Amniotic epithelial cell (primary cell): ENCODE measurements at regions not wholly inside any gene's neighbourhood (a gene's known extent, or its start where the extent isn't known, plus 50 kb on each side); places are given as distances from the start of the nearest gene placed in this dataset.
A peak's percentile ranks its signal among the peaks of the same experiment; 100 is the strongest.

Experiments used
- DNase-seq: peaks from one replicate; pipeline ENCODE4 v3.0.0-alpha.2; 2010; ENCODE audit warnings: low read depth

DNA sequence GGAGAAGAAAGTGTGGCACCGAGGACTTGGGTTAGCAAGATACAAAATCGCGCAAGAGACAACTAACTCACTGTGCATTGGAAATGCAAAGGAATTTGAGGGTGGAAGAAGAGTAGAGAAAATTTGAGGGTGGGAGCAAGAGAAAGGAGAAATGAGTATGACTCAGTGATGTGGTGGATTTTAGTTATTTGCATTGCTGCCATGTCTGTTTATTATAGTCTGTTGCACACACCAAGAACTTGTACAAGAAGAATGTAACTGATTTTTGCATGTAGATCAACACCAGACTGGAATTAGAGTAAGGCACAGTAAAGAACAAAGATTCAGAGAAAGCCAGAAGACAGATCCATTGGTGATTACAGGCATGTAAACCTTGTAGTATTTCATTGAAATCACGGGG lies 71.6 kb upstream of the SMIM36 start:
- DNase-seq: peak; percentile 17

DNA sequence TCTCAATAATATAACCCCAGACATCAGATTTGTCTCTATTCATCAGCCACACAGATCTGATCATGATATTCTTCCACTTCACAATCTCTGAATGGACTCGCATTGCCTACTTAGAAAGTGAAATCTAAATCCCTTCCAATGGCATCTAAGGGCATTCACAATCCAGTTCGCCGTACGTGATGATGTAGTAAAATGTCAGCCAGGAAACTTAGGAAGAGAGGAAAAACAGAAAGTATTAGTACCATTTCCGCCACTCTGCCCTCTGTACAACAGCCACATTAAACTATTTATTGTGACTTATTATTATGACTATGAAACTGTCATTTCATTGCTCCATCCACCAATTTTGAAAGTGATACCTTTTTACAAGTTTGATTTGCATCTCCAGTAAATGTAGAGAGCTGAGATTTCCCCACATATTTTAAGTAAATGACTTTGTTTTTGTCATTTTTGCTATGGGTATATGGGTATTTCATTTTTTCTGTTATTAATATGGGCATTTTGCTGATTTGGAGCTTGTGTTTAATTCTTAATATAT lies 69.4 kb upstream of the SMIM36 start:
- no peak for DNase-seq

DNA sequence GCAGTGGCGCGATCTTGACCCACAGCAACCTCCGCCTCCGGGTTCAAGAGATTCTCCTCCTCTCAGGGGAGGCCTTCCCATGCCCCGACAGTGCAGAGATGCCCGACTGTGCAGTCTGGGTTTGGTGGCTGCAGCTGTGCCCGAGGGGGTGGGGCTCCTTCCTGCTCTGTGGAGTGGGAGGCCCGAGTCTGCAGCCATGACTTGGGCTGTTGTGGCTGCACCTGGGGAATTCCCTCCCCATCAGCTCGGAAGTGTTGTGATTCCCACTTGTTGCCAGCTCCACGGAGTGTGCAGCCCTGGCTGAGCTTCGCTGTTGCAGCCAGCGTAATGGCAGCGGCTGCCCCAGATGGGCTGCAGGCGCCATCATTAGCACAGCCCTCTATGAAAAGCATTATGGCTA lies 66.4 kb upstream of the SMIM36 start:
- DNase-seq: no peak

DNA sequence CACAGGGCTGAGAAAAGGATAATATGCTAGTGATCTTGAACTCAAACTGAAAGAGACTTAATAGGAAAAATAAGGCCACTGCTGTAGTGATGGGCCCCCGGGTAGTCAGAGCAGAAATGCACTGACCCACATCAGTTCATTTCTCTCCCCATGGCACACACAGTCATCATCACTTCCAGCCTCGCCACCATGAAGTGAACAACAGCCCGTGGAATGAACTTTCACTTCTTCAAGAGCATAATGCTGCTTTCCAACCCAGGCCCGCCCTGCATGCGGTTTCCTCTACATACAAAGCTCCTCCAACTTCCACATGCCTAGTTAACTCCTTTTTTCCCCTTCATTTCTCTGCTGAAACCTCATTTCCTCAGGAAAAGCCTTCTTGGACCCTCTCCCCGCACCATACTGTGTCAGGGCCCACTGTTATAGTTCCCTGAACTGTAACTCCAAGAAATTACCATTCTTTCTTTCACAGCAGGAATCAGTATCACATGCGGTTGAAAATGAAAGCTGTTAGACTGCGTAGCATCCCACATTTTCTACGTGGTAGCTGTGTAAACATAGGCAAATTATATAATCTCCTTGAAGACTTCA lies 65.8 kb upstream of the SMIM36 start:
- peak; percentile 66 for DNase-seq

DNA sequence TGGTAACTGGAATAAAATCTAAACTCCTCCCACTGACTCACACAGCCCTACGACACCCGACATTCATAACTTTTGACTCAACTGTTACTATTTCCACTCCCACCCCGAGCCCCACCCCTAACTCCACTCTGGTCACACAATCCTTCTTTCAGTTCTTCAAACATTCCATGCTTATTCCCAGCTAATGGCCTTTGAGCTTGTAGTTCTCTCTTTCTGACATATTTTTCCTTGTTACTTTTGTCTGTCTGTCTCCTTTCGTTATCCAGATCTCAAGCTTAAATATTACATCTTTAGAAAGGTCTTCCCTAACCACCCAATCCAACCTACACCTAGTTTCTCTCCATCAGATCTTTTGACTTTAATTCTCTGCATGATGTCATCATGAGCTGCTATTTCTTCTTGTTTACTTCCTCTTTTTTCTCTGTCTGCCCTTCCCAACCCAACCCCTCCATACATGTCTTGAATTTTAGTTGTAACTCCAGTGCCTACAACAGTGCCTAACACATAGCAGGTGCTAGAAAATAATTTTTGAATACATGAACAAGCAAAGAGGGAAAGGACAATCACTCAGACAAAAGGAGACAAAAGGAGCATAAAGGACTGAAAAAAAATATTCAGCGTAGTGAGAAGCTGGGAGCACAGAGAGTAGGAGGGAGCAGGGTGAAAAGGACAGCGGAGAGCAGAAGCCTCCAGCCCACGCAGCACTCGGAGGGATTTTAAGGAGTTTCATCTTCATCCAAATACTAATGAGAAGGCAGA lies 65.2 kb upstream of the SMIM36 start:
- peak; percentile 83 for DNase-seq

DNA sequence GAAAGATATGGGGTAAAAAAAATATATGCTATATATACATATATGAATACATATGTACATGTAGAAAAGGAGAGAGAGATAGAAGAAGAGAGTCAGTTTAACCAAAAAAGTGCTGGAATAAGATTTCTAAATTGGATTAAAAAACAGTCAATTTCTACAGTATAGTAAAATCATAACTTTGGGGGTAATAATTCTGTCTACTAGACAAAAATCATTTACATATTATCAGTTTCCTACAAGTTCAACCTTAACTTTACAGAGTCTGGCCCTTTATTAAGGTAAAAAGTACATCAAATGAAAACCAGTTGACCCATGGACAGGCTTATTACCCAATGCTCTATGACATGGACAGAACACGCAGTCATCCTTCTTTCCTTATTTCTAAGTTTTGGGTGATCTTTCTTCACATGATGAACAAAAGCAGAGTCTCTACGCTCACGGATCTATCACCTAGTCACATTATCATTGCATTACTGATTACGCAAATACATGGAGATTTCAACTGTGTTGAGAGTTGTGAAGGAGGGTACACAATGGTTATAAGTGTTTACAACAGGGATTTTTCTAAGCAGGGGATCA lies 63.9 kb upstream of the SMIM36 start:
- no peak for DNase-seq

DNA sequence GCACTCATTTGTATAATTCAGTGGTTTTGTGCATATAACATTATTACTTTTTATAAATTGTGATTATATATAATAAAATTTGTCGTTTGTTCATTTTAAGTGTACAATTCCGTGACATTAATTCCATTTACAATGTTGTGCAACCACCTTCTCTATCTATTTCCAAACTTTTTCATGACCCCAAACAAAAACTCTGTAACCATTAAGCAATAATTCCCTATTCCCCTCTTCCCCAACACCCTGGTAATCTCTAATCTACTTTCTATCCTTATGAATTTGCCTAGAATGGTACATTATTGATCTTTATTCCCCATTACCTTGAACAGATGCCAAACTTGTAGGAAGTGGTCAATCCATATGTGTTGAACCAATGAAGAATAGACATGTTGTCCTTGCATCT lies 61.3 kb upstream of the SMIM36 start:
- DNase-seq: no peak

DNA sequence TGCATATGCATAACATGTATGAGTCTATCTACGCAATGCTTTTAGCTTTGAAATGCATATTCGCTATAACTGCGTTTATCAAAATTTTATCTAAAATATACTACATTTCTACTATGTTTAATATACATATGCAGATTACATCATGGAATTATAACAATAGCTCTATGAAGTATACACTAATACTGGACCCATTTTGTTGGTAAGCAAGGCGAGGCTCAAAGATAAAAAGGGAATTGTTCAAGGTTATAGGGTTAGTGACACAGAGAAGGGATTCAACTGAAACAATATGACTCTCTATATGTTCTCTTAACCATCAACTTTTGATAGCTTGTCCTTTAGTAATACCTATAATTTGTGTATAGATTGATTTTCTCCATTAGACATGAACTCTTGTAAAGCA lies 60.9 kb upstream of the SMIM36 start:
- DNase-seq: no peak

DNA sequence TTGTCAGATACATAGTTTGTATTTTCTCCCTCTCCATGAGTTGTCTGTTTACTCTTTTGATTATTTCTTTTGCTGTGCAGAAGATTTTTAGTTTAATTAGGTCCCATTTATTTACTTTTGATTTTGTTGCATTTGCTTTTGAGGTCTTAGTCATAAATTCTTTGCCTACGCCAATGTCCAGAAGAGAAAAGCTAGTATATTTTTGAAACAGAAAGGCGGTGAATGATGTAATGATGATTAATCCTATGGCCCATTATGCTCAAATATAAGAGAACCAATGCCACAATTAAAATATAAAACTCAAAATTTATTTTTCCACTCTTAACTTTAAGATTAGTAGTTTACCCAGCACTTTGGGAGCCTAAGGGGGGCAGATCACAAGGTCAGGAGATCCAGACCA lies 59.8 kb upstream of the SMIM36 start:
- no peak for DNase-seq

DNA sequence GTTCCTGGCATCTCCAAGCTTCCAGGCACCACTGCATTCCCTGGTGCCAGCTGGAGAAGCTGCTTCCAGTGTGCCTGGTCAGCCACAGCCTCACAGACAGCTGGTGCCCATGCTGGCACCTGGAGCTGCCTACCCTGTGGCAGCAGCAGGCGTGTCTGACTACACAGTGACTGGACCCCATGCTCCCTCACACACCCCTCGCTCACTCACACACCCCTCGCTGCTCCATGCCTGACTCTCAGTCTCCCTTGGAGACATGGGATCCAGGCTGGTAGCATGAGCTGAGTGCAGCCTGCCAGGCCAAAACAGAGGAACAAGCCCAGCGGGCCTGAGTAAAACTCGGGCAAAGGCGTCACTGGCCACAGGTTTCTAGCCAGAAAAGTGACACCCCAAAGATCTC lies 59.1 kb upstream of the SMIM36 start:
- no peak for DNase-seq

DNA sequence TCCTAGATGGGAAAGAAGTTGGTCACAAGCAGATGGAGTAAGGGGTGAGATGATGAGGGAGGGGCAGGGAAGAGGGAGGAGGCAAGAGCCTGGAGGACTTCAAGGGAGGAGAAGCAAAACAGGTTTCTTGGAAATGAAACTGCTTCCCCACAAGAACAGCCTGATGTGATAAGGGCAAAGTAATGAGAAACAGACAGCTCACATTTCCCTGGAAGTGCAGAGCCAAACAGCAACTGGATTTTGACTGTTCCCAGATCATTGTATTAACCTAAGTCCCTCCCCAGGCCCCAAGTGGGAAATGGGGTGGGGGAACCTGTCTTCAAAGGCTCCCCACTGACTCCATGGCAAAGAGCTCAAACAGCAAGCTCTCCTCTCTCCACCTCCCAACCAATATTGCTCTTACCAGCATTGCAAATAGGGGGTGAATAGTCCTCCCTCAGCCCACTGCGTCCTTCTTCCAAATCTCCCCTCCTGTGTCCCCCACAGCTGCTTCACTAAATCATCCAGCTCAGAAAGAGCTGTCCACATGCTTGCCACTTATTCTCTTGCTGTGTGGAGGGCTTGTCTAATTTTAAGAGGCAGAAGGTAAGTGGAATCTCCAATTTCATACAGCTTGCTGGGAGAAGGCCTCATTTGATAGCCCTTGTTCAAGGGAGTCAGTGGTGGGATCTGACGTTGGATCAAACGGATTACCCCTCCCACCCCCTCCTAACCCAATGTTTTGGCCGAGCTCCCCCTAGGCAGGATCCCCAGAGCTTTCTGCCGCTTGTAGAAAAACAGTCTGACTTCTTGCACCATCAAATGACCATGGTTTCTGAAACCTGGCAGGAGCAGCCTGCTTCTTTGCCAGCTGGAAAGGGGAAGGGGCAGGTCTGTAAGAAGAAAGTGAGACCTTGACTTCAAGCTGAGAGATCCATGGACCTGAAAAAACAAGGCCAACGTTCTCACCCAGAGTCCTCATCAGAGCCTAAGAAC lies 56.3 kb upstream of the SMIM36 start:
- DNase-seq: peak; percentile 51

DNA sequence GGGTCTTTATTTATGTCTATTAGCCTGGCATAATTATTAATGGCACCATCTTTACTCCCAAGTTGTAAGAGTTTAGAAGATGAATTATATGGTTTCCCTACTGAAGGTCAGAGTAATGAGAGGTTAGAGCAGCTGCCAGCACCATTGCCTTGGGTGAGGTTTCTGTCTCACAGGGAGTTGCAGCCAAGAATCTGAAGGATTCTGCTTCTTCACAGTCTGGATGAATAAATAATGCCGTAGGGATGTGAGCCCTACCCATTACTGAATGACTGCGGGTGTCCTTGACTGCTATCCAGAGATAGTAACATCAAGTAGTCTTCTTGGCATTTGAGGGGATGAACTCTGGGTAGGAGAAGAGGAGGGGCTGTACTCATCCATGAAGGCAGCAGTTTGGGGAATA lies 52.8 kb upstream of the SMIM36 start:
- peak; percentile 82 for DNase-seq

DNA sequence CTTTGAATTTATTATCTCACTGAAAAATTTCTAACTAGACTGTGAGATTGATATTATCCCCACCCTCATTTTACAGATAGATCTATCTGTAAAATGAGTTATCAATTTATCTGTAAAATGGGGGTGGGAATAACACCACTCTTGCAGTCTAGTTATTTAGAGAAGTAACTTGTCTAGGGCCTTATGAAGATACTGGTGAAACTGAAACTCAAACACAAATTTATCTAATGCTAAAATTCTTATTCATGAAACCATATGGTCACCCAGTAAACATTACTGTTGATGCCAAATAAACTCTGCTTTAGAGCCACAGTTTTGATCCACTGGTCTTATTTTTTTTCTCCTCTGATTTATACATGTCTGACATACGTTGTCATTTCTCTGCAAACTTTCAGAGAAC lies 52.1 kb upstream of the SMIM36 start:
- DNase-seq: no peak

DNA sequence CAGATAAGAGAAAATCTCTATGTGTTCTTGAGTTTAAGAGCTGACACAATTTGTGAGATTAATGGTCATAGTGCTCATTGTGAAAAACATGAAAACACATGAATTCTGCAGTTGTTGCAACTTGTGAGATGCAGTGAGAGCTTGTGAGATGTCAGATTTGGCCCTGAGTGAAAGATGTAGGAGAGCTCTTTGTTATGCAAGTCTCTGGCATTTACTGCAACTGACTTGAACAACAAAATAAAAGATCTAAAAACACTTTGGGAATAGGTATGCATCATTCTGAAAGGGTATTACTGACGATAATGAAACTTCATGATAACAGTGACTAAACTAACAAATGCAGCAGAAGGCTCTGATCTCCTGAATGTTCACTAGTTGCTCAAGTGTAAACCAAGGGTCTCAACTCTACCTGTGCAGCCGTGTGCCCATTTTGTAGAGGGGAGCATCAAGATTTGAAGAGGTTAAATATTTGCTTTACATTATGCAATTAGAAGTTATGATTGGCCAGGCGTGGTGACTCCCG lies 50.8 kb upstream of the SMIM36 start:
- DNase-seq: peak; percentile 71

DNA sequence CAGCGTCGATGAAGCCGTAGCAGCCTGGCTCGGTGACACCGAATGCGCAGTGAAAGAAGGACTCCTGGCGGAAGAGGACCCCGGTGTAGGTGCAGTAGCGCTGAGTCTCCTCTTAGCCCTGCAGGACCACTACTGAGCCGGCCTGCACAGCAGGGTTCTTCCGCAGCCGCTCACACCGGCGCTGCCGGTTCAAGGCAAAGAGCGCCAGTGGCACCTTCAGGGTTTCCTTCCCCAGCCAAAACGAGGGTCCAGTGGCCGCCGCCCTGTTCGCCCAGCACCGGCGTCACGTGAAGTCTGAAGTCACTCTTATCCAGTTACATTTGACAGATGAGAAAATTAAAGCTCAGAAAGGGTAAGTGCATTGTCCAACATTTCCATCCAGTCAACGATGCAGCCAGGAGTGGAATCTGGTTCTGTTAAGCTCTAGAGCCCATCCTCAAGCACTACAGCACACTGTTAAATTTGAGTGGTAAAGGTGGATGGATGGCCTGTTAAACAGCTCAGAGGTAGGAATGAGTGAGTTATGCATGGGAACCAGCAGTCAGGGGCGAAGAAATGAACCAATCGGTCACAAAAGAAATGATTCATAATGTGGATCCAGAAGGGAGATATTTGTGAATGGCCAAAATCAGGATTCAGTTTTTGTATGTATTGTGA lies 50.2 kb upstream of the SMIM36 start:
- no peak for DNase-seq
